ENCODE measurements at regions not wholly inside any gene's neighbourhood (a gene's known extent, or its start where the extent isn't known, plus 50 kb on each side); places are given as distances from the start of the nearest gene placed in this dataset.

DNA sequence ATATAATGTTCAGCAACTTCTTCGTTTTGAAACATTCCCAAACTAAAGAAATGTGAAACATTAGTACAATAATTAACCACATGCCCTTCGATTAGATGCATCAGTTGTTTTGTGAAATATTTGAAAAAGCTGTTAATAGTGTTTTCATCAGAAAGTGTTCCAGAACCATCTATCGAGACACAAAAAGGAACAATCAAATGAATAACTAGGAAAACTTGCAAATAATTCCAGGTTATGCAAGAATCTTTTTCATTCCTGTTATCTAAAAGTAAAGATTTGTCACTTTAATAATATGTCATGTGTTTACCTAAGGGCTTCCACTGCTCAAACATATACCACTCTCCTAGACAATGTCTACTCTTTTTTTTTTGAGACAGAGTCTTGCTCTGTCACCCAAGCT, 904.2 kb upstream of the MIR17HG start:
- Histone ChIP-seq H3K27ac (replicated peaks) (no peak overlapping the region), H3K4me3 (replicated peaks; ENCODE audit: insufficient read depth, low read length) (no peak overlapping the region), H3K27me3 (ENCODE audit: insufficient read depth, poor library complexity, severe bottlenecking) (no peaks in the 10 kb centered on the region)
- TF ChIP-seq GABPA (IDR thresholded peaks at IDR 0.05; ENCODE audit: low read depth) (no peak), SPI1 (IDR thresholded peaks at IDR 0.05; ENCODE audit: borderline replicate concordance, low read depth) (no peak), POLR2AphosphoS5 (IDR thresholded peaks at IDR 0.05; ENCODE audit: low read depth) (no peak)
- TF ChIP-seq, protein P1, sequence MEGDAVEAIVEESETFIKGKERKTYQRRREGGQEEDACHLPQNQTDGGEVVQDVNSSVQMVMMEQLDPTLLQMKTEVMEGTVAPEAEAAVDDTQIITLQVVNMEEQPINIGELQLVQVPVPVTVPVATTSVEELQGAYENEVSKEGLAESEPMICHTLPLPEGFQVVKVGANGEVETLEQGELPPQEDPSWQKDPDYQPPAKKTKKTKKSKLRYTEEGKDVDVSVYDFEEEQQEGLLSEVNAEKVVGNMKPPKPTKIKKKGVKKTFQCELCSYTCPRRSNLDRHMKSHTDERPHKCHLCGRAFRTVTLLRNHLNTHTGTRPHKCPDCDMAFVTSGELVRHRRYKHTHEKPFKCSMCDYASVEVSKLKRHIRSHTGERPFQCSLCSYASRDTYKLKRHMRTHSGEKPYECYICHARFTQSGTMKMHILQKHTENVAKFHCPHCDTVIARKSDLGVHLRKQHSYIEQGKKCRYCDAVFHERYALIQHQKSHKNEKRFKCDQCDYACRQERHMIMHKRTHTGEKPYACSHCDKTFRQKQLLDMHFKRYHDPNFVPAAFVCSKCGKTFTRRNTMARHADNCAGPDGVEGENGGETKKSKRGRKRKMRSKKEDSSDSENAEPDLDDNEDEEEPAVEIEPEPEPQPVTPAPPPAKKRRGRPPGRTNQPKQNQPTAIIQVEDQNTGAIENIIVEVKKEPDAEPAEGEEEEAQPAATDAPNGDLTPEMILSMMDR (IDR thresholded peaks at IDR 0.05; ENCODE audit: insufficient read depth, low read length): no peak
- TF ChIP-seq, protein P2, sequence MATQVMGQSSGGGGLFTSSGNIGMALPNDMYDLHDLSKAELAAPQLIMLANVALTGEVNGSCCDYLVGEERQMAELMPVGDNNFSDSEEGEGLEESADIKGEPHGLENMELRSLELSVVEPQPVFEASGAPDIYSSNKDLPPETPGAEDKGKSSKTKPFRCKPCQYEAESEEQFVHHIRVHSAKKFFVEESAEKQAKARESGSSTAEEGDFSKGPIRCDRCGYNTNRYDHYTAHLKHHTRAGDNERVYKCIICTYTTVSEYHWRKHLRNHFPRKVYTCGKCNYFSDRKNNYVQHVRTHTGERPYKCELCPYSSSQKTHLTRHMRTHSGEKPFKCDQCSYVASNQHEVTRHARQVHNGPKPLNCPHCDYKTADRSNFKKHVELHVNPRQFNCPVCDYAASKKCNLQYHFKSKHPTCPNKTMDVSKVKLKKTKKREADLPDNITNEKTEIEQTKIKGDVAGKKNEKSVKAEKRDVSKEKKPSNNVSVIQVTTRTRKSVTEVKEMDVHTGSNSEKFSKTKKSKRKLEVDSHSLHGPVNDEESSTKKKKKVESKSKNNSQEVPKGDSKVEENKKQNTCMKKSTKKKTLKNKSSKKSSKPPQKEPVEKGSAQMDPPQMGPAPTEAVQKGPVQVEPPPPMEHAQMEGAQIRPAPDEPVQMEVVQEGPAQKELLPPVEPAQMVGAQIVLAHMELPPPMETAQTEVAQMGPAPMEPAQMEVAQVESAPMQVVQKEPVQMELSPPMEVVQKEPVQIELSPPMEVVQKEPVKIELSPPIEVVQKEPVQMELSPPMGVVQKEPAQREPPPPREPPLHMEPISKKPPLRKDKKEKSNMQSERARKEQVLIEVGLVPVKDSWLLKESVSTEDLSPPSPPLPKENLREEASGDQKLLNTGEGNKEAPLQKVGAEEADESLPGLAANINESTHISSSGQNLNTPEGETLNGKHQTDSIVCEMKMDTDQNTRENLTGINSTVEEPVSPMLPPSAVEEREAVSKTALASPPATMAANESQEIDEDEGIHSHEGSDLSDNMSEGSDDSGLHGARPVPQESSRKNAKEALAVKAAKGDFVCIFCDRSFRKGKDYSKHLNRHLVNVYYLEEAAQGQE (IDR thresholded peaks at IDR 0.05; ENCODE audit: insufficient replicate concordance, low read depth): no peak
- no peak for DNase-seq (ENCODE audit: low read depth in 1 of 2, low spot score in 1 of 2)

DNA sequence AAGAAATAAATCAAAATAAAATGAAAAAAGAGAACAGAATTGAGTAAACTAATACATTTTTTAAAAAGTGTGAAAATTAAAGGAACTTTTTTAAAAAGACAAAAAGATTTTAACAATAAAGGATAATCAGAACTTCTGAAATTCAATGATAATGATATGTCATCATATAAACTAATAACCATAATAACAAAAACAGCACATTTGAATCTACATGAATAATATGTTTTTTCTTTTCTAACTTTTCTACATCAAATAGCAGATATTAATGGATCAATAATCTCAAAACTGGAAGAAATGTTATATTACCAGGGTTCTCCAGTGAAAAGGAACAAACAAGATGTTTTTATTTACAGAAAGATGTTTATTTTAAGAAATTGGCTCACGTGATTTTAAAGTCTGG, 903.3 kb upstream of the MIR17HG start:
- H3K4me3 ChIP-seq (replicated peaks; ENCODE audit: insufficient read depth, low read length): no peak overlapping the region
- H3K27ac ChIP-seq (replicated peaks): no peak overlapping the region
- DNase-seq (ENCODE audit: low read depth in 1 of 2, low spot score in 1 of 2): no peak
- H3K27me3 ChIP-seq (ENCODE audit: insufficient read depth, poor library complexity, severe bottlenecking): no peaks in the 10 kb centered on the region
- no peak for TF ChIP-seq POLR2AphosphoS5 (IDR thresholded peaks at IDR 0.05; ENCODE audit: low read depth)
- no peak for TF ChIP-seq GABPA (IDR thresholded peaks at IDR 0.05; ENCODE audit: low read depth)
- TF ChIP-seq, protein P2 (IDR thresholded peaks at IDR 0.05; ENCODE audit: insufficient replicate concordance, low read depth): no peak
- no peak for TF ChIP-seq SPI1 (IDR thresholded peaks at IDR 0.05; ENCODE audit: borderline replicate concordance, low read depth)
- TF ChIP-seq, protein P1 (IDR thresholded peaks at IDR 0.05; ENCODE audit: insufficient read depth, low read length): no peak

DNA sequence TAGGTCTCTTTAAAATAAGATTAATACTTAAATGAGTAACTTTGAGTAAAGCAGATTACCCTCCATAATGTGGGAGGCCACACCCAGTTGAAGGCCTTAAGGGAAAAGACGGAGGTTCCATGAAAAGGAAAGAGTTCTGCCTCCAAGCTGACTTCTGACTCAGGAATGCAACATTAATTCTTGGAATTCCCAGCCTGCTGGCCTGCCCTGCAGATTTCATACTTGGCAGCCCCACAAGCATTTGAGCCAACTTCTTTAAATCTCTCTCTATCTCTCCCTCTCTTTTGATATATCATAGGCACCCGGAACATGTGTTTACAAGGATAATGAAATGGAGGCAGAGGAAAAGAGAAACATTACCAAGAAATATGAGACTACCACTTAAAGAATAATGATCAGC, 902.3 kb upstream of the MIR17HG start:
- DNase-seq (ENCODE audit: low read depth in 1 of 2, low spot score in 1 of 2): no peak
- Histone ChIP-seq H3K27me3 (ENCODE audit: insufficient read depth, poor library complexity, severe bottlenecking) (no peaks in the 10 kb centered on the region), H3K4me3 (replicated peaks; ENCODE audit: insufficient read depth, low read length) (no peak overlapping the region), H3K27ac (replicated peaks) (no peak overlapping the region)
- TF ChIP-seq, protein P1 (IDR thresholded peaks at IDR 0.05; ENCODE audit: insufficient read depth, low read length): no peak

DNA sequence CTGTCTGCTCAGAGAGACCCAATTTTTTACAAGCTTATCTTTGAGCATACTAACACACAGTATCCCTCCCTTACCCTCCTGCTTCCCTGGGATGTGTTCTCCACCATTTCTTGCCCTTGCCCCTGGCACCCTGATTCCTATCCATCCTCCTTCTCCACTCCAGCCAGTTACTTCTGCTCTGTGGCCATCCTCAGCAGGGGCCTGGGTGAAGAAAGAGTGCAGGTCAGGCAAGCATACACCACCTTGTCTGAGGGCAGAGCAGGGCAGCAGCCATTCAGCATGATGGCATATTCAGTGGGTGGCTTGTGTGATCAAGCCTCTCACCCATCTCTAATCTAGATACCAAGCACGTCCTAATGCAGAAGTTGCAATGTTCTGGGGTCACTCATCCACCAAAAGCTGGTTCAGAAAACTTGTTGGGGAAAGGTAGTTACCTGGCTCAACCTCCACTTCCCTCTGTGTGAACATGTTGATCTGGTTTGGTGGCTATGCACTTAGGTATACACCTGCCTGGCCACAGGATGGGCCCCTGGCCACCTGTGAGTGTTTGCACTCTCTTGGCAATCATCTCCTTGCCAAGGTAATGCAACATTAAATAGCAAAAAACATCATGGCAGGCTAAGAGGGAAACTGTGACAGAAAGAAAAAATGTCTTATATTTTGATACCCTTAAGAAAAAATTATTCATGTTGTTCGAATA, 900.3 kb upstream of the MIR17HG start:
- no peaks in the 10 kb centered on the region for H3K27me3 ChIP-seq (ENCODE audit: insufficient read depth, poor library complexity, severe bottlenecking)
- TF ChIP-seq SPI1 (IDR thresholded peaks at IDR 0.05; ENCODE audit: borderline replicate concordance, low read depth): no peak
- TF ChIP-seq, protein P2 (IDR thresholded peaks at IDR 0.05; ENCODE audit: insufficient replicate concordance, low read depth): no peak
- no peak for TF ChIP-seq POLR2AphosphoS5 (IDR thresholded peaks at IDR 0.05; ENCODE audit: low read depth)
- H3K27ac ChIP-seq (replicated peaks): no peak overlapping the region
- no peak overlapping the region for H3K4me3 ChIP-seq (replicated peaks; ENCODE audit: insufficient read depth, low read length)
- DNase-seq (ENCODE audit: low read depth in 1 of 2, low spot score in 1 of 2): no peak
